GM19467 (cell line): ENCODE measurements at regions not wholly inside any gene's neighbourhood (a gene's known extent, or its start where the extent isn't known, plus 50 kb on each side); places are given as distances from the start of the nearest gene placed in this dataset.
A peak's percentile ranks its signal among the peaks of the same experiment; 100 is the strongest.
"Not testable (repeated sequence)": the region's sequence is repeated elsewhere in the genome, so short reads cannot be mapped to it uniquely, and the experiment has no call there.

Experiments
- ATAC-seq: cut with Tn5 transposase; IDR thresholded peaks from one replicate; pipeline ENCODE4 v1.9.1; 2021; ENCODE audit warnings: mild to moderate bottlenecking, moderate library complexity; ENCODE audit not compliant: unreplicated experiment

DNA sequence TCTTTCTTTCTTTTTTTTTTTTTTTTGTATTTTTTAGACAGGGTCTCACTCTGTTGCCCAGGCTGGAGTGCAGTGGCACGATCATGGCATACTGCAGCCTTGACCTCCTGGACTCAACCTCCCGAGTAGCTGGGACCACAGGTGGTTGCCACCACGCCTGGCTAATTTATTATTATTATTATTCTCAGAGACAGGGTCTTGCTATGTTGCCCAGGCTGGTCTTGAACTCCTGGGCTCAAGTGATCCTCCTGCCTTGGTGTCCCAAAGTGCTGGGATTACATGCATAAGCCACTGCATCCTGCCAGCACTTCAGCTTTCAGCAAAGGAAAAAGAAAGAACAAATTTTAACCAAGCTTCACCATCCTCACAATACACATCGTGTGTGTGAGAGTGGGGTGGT lies 97.9 kb upstream of the SERBP1 start:
- ATAC-seq, result no peak

DNA sequence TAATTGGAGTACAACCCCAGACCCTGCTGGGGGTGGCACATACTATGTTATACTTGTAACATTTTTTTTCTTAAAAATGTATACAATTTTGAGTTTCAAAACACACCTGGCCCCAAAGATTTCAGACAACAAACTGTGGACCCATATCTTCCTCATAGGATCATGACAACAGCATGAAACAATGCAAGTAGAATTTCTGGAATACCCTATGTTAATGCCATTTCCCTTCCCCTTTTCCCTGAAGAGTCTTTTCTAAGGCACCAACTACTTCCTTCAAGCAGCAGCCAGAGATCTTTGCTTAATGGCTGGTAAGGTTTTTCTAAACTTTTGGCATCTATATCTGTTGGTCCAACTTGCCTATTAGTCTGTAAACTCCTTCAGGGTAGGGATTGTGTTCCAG lies 99.9 kb upstream of the SERBP1 start:
- ATAC-seq, result no peak

GRCh38 chr1:67532452-67533216 lies 102.4 kb upstream of the SERBP1 start:
- ATAC-seq, result peak; percentile 68

DNA sequence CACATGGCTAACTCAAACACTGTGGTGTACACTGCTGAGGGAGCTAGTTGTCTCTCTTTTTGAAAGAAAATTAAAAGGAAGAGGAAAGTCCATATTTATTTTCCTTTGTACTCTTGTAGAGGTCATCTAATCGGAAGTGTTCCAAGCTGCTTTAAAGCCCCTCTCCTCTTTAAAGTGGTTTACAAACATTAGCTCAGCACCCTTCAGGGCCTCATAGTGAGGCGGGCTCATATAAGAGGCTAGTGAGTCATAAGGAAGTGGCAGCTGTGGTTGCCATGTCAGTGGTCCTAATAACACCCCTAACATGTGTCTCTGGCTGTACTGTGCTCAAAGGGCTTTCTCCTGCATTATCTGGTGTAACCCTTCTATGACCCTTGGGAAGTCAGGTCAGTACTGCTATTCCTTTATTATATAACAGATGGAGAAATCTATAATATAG lies 104.4 kb upstream of the SERBP1 start:
- no peak for ATAC-seq

- ATAC-seq, result peak; percentile 52
These were observed 105.3 kb upstream of the SERBP1 start for GRCh38 chr1:67535474-67535873.

- no peak for ATAC-seq
These were observed 106.9 kb upstream of the SERBP1 start for GRCh38 chr1:67536957-67537666.

DNA sequence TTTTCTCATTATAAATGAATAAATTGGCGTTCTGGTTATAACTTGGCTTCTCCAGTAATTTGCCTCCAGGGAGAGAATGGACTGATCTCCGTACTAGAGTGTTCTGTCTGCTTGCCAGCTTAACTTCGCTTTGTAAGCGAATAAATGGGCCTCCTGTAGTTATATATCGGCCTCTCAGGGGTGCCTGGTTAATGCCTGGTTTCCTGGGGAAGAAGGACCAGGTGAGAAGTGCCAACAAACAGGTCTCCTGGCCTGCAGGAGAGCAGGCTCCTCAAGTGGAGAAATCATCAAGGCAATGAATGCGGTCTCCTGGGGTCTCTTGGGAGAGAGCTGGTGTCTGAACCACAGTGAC lies 107.4 kb upstream of the SERBP1 start:
- no peak for ATAC-seq

DNA sequence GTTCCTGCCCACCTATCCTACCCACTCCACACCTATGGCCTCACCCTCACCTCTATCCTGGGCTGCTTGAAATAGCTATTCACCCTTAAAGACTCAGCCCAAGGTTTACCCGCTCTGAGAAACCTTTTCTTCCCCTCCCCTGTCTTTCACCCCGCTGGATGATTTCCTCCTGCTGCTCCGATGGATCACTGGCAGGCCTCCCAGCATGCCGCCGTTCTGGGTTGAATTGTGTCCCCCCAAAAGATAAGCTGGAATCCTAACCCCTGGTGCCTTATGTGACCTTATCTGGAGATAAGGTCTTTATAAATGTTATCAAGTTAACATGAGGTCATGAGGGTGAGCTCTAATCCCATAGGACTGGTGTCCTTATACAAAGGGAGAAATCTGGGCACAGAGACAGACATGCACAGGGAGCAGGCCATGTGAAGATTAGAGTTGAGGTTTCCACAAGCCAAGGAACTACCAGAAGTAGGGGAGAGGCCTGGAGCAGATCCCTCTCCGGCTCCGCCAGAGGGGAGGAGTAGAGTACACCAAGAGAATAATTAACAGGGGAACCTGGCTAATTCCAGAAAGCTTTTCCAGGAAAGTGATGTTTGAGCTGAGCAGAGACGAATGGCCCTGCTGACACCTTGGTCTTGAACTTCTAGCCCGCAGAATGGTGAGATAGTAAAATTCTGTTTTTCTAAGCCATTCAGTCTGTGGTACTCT lies 110.0 kb upstream of the SERBP1 start:
- no peak for ATAC-seq

GRCh38 chr1:67540733-67541125 lies 110.5 kb upstream of the SERBP1 start:
- no peak for ATAC-seq

DNA sequence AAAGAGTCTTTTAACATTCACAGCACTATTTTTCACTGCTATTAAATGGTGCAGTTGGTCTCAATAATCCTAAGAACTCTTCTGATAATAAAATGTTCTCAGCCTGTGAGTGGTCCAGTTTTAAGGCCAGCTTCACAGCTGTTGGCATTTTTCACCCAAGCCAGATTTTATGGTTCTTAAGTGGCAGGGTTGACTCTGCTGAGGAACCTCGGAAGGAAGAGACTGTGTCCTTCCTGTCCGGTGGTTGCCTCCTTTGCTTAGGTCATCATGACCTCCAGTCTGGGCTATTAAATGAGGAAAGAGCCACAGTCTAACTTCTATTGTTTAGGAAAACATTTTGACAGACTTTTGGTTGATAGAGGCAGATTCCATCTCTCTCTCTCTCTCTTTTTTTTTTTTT lies 112.5 kb upstream of the SERBP1 start:
- ATAC-seq, result no peak

- ATAC-seq, result no peak
These were observed 114.7 kb upstream of the SERBP1 start for GRCh38 chr1:67544921-67545320.

- no peak for ATAC-seq
These were observed 115.2 kb upstream of the SERBP1 start for GRCh38 chr1:67545364-67545763.

DNA sequence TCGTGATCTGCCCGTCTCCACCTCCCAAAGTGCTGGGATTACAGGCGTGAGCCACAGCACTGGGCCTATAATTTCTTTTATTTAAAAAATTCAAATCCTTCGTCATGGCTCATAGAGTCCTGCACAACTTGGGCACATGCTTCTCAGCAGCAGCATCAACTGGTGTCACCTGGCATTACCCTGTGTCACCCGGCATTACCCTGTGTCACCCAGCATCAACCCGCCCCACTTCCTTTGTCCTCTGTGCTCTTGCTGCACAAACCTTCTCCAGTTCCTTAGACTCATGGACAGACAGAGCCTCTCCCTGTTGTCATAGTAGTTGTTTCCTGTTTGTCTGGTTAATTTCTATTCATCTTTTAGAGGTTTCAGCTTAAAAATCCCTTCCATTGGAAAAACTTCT lies 121.2 kb upstream of the SERBP1 start:
- no peak for ATAC-seq

- no peak for ATAC-seq
These were observed 122.1 kb upstream of the SERBP1 start for GRCh38 chr1:67552336-67552759.

DNA sequence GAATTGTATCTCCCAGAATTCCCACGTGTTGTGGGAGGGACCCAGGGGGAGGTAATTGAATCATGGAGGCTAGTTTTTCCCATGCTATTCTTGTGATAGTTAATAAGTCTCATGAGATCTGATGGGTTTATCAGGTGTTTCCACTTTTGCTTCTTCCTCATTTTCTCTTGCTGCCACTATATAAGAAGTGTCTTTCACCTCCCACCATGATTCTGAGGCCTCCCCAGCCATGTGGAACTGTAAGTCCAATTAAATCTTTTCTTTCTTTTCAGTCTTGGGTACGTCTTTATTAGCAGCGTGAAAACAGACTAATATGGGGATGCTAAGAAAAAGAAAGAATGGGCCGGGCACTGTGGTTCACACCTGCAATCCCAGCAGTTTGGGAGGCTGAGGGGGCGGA lies 124.0 kb upstream of the SERBP1 start:
- not testable (repeated sequence) for ATAC-seq

DNA sequence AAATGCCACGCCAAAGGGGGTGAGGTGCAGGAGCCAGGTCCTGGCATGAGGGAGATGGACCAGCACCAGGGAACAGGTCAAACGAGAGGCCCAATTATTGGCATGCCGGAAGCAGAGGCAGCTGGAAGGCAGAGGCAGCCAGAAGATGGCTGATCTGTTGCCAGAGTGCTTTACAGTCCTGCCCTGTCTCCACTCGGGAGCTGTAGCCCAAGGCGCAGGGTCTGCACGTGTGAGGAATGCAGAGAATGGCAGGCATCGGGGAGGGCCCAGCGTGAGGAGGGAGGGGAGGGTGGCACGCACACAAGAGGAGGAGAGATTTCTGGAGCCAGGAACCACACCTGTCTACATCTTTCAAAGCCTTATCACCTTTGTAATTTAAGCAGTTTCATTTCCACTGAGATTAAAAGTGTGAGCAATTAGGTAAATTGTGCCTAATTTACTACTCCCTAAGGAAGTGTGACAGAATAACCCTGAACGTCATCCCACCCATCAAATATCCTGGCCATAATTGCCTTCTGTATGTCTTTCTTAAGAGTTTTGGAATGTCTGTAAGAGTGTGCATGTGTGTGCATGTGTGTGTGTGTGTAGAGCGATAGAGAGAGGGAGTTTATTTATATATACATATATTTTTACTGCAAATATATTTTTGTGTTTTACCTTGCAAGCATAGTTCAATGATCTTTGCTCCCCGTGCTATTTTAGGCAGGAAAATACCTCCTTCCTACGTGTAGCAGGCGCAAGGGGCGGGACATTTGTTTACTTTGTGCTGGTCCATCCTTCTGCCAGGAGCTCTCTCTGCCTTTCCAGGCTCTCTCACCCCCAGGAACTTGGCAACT lies 125.5 kb upstream of the SERBP1 start:
- ATAC-seq, result no peak

- no peak for ATAC-seq
These were observed 126.2 kb upstream of the SERBP1 start for GRCh38 chr1:67556297-67556900.

GRCh38 chr1:67557696-67558448 lies 127.1 kb upstream of the GADD45A start:
- no peak for ATAC-seq

DNA sequence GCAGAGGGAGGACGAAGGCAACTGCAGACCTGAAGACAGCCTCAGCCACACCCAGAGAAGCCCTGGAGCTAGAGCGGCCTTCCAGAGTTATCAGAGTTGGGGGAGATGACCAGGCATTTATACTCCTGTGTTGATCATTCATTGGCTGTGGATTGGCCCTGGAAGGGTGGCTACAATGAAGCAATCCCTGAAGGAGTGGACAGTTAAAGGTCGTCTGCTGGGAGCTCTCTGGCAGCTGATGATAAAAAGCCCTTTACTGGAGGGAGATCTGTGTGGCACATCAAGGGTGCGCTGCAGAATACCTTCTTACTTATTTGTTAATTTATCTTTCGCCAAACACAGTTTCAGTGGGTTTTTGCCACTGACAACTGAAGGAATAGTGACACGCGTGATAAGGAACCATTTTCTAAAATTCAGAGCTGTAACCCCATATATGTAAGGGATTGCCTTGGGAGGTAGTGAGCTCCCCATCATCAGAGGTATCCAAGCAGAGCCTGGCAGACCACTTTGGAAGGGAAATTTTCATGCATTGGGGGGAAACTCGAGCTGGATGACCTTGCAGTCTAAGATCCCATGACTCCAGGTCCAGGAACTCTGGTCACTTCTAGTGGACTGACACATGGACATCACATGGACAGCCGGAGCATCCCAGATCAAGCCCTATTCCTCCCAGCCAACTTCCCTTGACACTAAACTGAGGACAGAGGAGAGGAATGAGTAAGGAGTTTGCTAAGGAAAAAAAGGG lies 126.4 kb upstream of the GADD45A start:
- ATAC-seq, result no peak
